ENCODE measurements at regions not wholly inside any gene's neighbourhood (a gene's known extent, or its start where the extent isn't known, plus 50 kb on each side); places are given as distances from the start of the nearest gene placed in this dataset.

DNA sequence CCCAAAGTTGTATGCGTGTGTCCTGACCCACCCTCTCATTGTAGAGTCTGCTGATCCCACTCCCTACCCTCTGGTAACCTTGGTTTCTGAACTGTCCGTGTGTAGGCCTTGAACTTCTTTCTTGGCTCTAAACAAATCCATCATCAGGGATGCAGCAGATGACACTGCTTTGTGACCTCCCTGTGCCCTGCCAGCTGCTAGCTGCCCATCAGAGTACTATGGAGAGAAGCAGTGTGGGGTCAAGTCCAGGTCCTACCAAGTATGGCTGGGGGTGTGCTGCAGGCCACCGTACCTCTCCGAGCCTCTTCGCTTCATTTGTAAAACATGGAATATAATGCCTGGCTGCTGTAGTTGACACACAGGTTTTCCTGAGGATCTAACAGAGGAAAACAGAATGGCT, 183.5 kb upstream of the RBPJ start:
- TF ChIP-seq, protein P1, sequence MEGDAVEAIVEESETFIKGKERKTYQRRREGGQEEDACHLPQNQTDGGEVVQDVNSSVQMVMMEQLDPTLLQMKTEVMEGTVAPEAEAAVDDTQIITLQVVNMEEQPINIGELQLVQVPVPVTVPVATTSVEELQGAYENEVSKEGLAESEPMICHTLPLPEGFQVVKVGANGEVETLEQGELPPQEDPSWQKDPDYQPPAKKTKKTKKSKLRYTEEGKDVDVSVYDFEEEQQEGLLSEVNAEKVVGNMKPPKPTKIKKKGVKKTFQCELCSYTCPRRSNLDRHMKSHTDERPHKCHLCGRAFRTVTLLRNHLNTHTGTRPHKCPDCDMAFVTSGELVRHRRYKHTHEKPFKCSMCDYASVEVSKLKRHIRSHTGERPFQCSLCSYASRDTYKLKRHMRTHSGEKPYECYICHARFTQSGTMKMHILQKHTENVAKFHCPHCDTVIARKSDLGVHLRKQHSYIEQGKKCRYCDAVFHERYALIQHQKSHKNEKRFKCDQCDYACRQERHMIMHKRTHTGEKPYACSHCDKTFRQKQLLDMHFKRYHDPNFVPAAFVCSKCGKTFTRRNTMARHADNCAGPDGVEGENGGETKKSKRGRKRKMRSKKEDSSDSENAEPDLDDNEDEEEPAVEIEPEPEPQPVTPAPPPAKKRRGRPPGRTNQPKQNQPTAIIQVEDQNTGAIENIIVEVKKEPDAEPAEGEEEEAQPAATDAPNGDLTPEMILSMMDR (conservative IDR thresholded peaks at IDR 0.05; ENCODE audit: low read depth, low read length): no peak
- TF ChIP-seq EZH2 (IDR thresholded peaks at IDR 0.05; ENCODE audit: low read length, unreplicated experiment) (no peak), EZH2phosphoT487 (IDR thresholded peaks at IDR 0.05; ENCODE audit: borderline replicate concordance, low read length) (no peak)

All from PC-3 (cell line).